ENCODE measurements at regions not wholly inside any gene's neighbourhood (a gene's known extent, or its start where the extent isn't known, plus 50 kb on each side); places are given as distances from the start of the nearest gene placed in this dataset.

GRCh38 chr5:155418960-155419579, 405.5 kb downstream of the KIF4B start:
- CTCF ChIA-PET, result no interaction called here
- Histone ChIP-seq H3K27me3 (ENCODE audit: control insufficient read depth, insufficient read depth, low read length) (no peaks in the 10 kb centered on the region), H3K36me3 (ENCODE audit: control insufficient read depth, insufficient read depth, low read length) (no peaks in the 10 kb centered on the region), H3K4me3 (ENCODE audit: low read depth in 2 of 2, low read length in 2 of 2) (no peak overlapping the region), H3K27ac (ENCODE audit: low read length) (no peak overlapping the region), H3K9me3 (ENCODE audit: control insufficient read depth, insufficient read depth, low read depth, low read length) (no peaks in the 10 kb centered on the region), H3K4me1 (ENCODE audit: control insufficient read depth, insufficient read depth, low read length) (no peaks in the 10 kb centered on the region)
- DNase-seq (ENCODE audit: low read depth, low spot score) (no peak), ATAC-seq (no peak)
- in situ Hi-C loops (cut with HindIII; ENCODE audit: low pct_unique_long_range_greater_than_20kb, low sequenced_read_pairs) (no loop called here), intact Hi-C loops (cut with micrococcal nuclease; ENCODE audit: unreplicated experiment) (no loop called here)
- BruUV-seq (replicated peaks), result no TSS peak
- no peak for TF ChIP-seq CTCF (IDR thresholded peaks at IDR 0.05)
- TF ChIP-seq POLR2AphosphoS5 (IDR thresholded peaks at IDR 0.05; ENCODE audit: low read depth, low read length), result no peak
- TF ChIP-seq REST (IDR thresholded peaks at IDR 0.05; ENCODE audit: insufficient read depth in 1 of 2, low read depth in 2 of 2, low read length in 1 of 2), result no peak
- TF ChIP-seq TCF7L2 (IDR thresholded peaks at IDR 0.05; ENCODE audit: low read depth, low read length), result no peak
- TF ChIP-seq SIN3A (IDR thresholded peaks at IDR 0.05; ENCODE audit: borderline replicate concordance, insufficient read depth, low read depth, low read length), result no peak
- POLR2A ChIA-PET, result no interaction called here

- CTCF ChIA-PET, result no interaction called here
- Histone ChIP-seq H3K36me3 (ENCODE audit: control insufficient read depth, insufficient read depth, low read length) (no peaks in the 10 kb centered on the region), H3K9me3 (ENCODE audit: control insufficient read depth, insufficient read depth, low read depth, low read length) (no peaks in the 10 kb centered on the region), H3K27me3 (ENCODE audit: control insufficient read depth, insufficient read depth, low read length) (no peaks in the 10 kb centered on the region), H3K4me3 (ENCODE audit: low read depth in 2 of 2, low read length in 2 of 2) (no peak overlapping the region), H3K4me1 (ENCODE audit: control insufficient read depth, insufficient read depth, low read length) (no peaks in the 10 kb centered on the region), H3K27ac (ENCODE audit: low read length) (no peak overlapping the region)
- intact Hi-C loops (cut with micrococcal nuclease; ENCODE audit: unreplicated experiment), result no loop called here
- POLR2A ChIA-PET, result no interaction called here
- in situ Hi-C loops (cut with HindIII; ENCODE audit: low pct_unique_long_range_greater_than_20kb, low sequenced_read_pairs), result no loop called here
- no peak for TF ChIP-seq REST (IDR thresholded peaks at IDR 0.05; ENCODE audit: insufficient read depth in 1 of 2, low read depth in 2 of 2, low read length in 1 of 2)
- TF ChIP-seq TCF7L2 (IDR thresholded peaks at IDR 0.05; ENCODE audit: low read depth, low read length), result no peak
- no peak for TF ChIP-seq POLR2AphosphoS5 (IDR thresholded peaks at IDR 0.05; ENCODE audit: low read depth, low read length)
- TF ChIP-seq SIN3A (IDR thresholded peaks at IDR 0.05; ENCODE audit: borderline replicate concordance, insufficient read depth, low read depth, low read length), result no peak
- TF ChIP-seq CTCF (IDR thresholded peaks at IDR 0.05), result no peak
- no TSS peak for BruUV-seq (replicated peaks)
- ATAC-seq (no peak), DNase-seq (ENCODE audit: low read depth, low spot score) (no peak)
Measured at GRCh38 chr5:155430192-155430591, 416.6 kb downstream of the KIF4B start.
